Esophagus mucosa (tissue), 1 donor: ENCODE measurements at regions not wholly inside any gene's neighbourhood (a gene's known extent, or its start where the extent isn't known, plus 50 kb on each side); places are given as distances from the start of the nearest gene placed in this dataset.
"Not testable (repeated sequence)": the region's sequence is repeated elsewhere in the genome, so short reads cannot be mapped to it uniquely, and the experiment has no call there.

Source experiments
- ATAC-seq: fragments of 200-7000 bp; cut with Tn5 transposase; one replicate; pipeline ENCODE4 v1.9.1; 2020
- donor health status: DM: yes; HTN: yes; CAD: no.

DNA sequence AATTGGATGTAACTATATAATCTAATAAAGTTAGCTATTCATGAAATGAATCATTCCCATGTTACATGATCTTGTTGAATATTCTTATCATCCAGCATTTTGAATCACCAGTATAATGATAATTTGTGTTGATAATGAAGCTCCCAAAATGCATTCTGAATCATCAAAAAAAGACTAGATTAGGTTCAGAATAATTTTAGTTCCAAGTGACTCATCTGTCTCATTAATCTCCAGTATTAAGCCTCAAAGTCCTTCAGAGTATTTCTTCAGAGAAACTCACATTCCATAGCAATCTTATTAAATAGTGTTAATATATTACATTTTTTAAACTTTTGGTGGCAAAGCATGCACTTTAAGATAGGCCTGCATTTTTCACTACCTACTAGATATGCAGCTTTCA, 207.5 kb downstream of the SLITRK5 start:
- ATAC-seq, result no peak

DNA sequence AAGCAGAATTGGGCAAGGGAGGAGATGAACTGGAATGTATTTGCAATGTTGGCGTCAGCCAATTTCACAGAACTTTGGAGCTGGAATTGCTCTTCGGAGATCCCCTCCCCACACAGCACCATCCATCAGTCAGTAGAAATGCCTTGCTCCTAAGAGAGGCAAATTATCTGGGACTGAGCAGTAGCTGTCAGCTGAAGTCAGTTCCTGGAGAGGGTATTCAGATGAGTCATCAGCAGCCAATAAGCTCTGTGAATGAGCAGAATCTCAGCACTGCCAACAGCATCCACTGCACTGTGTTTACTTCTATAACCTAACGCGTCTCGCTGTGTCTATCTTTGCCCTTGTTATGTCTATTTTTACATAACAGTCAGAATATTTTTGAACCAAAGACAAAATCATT, 213.7 kb downstream of the SLITRK5 start:
- ATAC-seq, result no peak

DNA sequence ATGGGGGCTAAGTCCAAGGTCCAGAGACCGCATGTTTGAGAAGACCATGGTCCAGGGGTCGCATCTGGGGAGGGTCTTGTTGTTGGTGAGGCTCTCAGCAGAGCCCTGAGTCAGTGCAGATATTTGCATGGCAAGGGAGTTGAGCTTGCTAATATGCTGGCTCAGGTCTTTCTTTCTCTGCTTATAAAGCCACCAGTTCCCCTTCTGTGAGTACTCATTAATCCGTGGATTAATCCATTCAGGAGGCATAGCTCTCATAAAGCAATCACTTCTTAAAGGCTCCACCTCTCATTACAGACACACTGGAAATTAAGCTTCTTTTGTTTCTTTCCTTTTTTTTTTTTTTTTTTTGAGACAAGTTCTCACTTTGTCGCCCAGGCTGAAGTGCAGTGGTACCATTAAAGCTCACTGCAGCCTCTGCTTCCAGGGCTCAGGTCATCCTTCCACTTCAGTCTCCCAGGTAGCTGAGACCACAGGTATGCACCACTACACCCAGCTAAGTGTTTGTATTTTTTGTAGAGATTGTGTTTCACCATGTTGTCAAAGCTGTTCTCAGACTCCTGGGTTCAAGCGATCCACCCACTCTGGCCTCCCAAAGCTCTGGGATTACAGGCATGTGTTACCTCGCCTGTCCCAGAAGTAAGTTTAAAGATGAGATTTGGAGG, 216.4 kb downstream of the SLITRK5 start:
- ATAC-seq, result no peak

- ATAC-seq, result no peak
Measured at GRCh38 chr13:87889254-87889653, 218.1 kb downstream of the SLITRK5 start.

DNA sequence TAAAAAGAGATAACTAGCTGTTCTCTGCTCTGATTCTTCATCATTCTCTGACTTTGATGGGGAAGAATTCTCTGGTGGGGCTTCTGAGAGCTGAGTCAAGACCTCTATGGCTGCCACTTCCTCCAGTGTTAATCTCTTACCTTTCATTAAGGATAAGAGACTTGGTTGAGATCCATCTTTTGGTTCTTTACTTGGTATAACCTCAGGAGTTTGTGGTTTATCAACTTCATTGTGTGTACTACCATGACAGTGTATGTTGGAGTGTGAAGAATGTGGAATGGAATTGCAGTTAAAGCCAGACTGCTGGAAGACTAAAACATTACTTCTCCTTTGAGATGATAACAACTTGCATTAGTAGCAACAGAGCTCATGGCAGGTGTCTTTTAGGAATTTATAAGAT, 222.0 kb downstream of the SLITRK5 start:
- no peak for ATAC-seq

- ATAC-seq, result no peak
Measured at GRCh38 chr13:87894059-87894458, 222.9 kb downstream of the SLITRK5 start.

GRCh38 chr13:87903553-87903952, 232.4 kb downstream of the SLITRK5 start:
- ATAC-seq, result no peak

DNA sequence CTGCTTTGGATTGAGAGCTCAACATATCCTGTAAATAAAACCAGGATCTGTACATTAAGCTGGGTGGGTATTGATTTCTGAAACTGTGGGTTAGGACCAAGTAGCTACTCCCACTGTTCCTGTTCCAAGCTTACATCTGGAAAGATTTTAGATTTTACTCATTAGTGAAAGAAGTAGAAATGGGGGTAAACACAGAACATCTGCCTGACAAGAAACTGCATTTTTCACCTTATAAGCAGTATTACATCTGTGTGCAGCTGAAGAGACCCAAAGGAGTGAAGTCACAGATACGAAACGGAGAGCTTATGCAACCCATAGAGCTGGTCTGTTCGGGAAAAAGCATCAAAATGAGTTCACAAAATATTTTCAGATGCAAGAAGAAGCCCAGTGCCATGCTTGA, 235.2 kb downstream of the SLITRK5 start:
- ATAC-seq, result no peak

GRCh38 chr13:87907202-87907601, 236.0 kb downstream of the SLITRK5 start:
- ATAC-seq, result no peak

- ATAC-seq, result no peak
Measured at GRCh38 chr13:87919956-87920355, 248.8 kb downstream of the SLITRK5 start.

DNA sequence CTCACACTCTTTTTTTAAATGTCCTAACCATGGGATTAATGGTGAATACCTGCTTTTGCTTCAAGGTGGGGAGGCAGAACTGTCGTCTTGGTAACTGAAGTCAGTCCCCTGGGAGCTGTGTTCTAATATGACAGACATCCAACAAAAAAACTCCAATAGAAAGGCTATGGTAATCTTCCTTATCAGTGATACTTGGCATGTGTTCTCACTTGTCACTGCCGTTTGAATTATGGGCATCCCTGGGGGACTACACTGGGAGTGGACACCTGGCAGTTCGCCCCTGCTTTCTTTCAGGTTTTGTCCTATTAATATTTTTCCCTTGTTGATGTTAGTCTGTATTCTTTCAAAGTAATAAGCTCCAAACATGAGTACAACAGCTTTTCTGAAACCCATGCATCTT, 252.6 kb downstream of the SLITRK5 start:
- no peak for ATAC-seq

GRCh38 chr13:87925006-87925405, 253.8 kb downstream of the SLITRK5 start:
- no peak for ATAC-seq

DNA sequence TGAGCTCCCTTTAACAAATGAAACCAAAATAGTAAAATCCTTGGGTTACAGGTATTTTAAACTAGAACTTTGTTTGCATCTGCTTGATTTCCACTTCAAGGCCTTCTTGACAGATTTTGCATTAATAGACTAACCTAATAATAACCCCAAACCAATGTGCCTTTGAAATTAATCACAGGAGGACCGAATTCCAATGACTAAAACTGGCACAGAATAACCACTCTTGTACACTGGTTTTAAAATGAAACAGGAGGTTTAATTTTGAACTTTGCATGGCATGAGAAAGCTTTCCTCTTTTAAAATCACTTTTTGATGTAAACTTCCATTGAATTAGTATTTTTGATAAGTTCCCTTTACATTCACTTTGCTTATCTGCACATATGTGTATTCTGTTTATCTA, 269.6 kb downstream of the SLITRK5 start:
- ATAC-seq, result no peak

- ATAC-seq, result no peak
Measured at GRCh38 chr13:87941226-87941625, 270.1 kb downstream of the SLITRK5 start.

GRCh38 chr13:87942205-87942604, 271.0 kb downstream of the SLITRK5 start:
- ATAC-seq, result no peak

GRCh38 chr13:87944038-87944437, 272.9 kb downstream of the SLITRK5 start:
- no peak for ATAC-seq

DNA sequence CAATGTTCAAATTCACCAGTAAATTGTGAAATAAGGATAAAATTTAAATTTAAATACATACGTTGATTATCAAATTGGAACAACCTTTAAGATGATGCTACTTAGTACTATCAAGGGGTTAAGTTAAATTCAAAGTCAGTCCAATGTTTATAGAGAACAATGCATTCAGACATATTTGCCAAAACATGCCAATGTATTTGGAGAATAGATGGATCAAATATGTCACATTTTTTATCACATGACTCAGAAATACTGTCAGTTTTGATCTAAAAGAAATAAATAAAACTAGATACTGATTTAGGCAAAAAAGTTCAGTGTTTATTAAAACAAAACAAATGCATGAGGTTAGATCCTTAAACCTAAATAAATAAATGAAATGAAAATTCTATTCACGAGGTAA, 281.2 kb downstream of the SLITRK5 start:
- no peak for ATAC-seq

- ATAC-seq, result no peak
Measured at GRCh38 chr13:87953381-87953780, 282.2 kb downstream of the SLITRK5 start.

GRCh38 chr13:87954091-87954490, 282.9 kb downstream of the SLITRK5 start:
- no peak for ATAC-seq

- ATAC-seq, result no peak
Measured at GRCh38 chr13:87961546-87961945, 290.4 kb downstream of the SLITRK5 start.

DNA sequence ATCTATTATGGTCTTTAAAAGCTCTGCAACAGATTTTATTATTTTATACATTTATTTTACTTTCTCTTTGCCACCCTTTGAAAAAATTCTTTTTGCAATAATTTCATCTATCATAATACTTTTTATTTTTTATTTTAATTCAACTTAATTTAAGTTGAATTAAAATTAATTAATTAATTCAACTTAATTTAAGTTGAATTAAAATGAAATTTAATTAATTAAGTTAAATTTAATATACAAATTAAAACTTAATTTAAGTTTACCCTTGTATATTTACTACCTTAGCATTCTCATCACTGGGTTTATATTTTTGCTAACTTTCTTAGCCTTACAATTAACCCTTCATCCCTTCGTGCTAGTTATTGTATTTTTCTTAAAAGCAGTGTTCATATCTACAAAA, 301.4 kb downstream of the SLITRK5 start:
- ATAC-seq, result no peak

GRCh38 chr13:87975035-87975434, 303.9 kb downstream of the SLITRK5 start:
- no peak for ATAC-seq

- not testable (repeated sequence) for ATAC-seq
Measured at GRCh38 chr13:87976650-87977049, 305.5 kb downstream of the SLITRK5 start.

GRCh38 chr13:87981416-87981815, 310.2 kb downstream of the SLITRK5 start:
- ATAC-seq, result no peak

DNA sequence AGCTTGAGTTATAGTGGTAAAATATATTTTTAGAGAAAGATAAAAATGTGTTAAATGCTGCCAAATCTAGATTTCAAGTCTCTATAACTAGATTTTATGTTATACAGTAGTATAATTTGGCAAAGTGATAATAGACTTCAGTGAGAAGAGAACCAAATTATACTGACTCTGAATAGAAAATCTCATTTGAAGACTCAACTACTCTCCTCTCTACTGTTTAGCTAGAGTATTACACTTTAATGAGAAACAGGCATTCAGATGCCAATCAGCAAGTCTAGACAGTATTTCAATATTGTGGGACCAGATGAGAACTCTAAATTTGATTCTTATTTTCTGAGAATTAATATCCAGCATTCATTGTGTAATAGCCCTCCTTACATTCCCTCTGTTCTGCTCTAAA, 311.2 kb downstream of the SLITRK5 start:
- ATAC-seq, result no peak
